Endothelial cell of umbilical vein (primary cell): ENCODE measurements at regions not wholly inside any gene's neighbourhood (a gene's known extent, or its start where the extent isn't known, plus 50 kb on each side); places are given as distances from the start of the nearest gene placed in this dataset.

ENCODE experiments used
- BruUV-seq: library from RNA; stranded (reverse); fragments of 400-500 nt; replicated peaks from 2 replicates; lab custom pipeline; 2021; lab: Mats Ljungman, UMichigan
- CTCF ChIA-PET: fragments of 300-600, 350-600 bp; sonication (Branson Sonifier 250); formaldehyde crosslinking; loops from one replicate; lab custom pipeline; 2021; ENCODE audit warnings: antibody characterized with exemption, inconsistent platforms; lab: Charles Lee
- POLR2A ChIA-PET: fragments of 300-600, 350-600 bp; sonication (Branson Sonifier 250); formaldehyde crosslinking; loops from one replicate; lab custom pipeline; 2021; ENCODE audit warnings: antibody characterized with exemption, inconsistent platforms; lab: Charles Lee
- DNase-seq: peaks from one replicate; pipeline ENCODE4 v3.0.0-alpha.2; 2011; ENCODE audit warnings: low read depth, low spot score
- FAIRE-seq: peaks from 2 replicates; lab custom pipeline; 2011; peaks lifted over from hg19 to GRCh38; lab: Jason Lieb, UNC
- H2AFZ ChIP-seq: 2 replicates; pipeline ENCODE4 v1.6.0; 2012; ENCODE audit warnings: low read depth, low read length, control low read depth, inconsistent platforms
- H3K27ac ChIP-seq: 2 replicates; pipeline ENCODE4 v1.5.1; 2011; ENCODE audit warnings: low read depth, mild to moderate bottlenecking, control low read depth, low read length, moderate library complexity; ENCODE audit not compliant: insufficient read depth
- H3K27me3 ChIP-seq, 2 experiments: 2 replicates each; pipeline versions ENCODE4 v1.6.0 to v1.6.1; 2011; ENCODE audit warnings: low read length in 2 of 2, mixed read lengths in 1 of 2; ENCODE audit not compliant: control insufficient read depth in 2 of 2, insufficient read depth in 2 of 2
- H3K36me3 ChIP-seq, 2 experiments: 2 replicates in 1 of 2; 3 replicates in 1 of 2; pipeline ENCODE4 v1.5.1; 2011; ENCODE audit warnings: low read length in 2 of 2, mild to moderate bottlenecking in 1 of 2, moderate library complexity in 1 of 2; ENCODE audit not compliant: control insufficient read depth in 2 of 2, insufficient read depth in 2 of 2; ENCODE audit errors: extremely low read depth in 1 of 2
- H3K4me1 ChIP-seq: 3 replicates; pipeline ENCODE4 v1.5.1; 2011; ENCODE audit warnings: mild to moderate bottlenecking, low read length; ENCODE audit not compliant: control insufficient read depth, insufficient read depth; ENCODE audit errors: extremely low read depth
- H3K4me2 ChIP-seq: 2 replicates; pipeline ENCODE4 v1.6.1; 2011; ENCODE audit warnings: low read length, control low read depth, mixed read lengths; ENCODE audit not compliant: insufficient read depth
- H3K4me3 ChIP-seq, 3 experiments: fragments of 200-600 bp in 1 of 3; sonication (generic), shearing (Covaris generic) in 1 of 3; replicated peaks in 1 of 3; 2 replicates each; pipeline ENCODE4 v1.5.1; 2011 to 2016; ENCODE audit warnings: control low read depth in 3 of 3, low read length in 3 of 3, mild to moderate bottlenecking in 2 of 3, inconsistent platforms in 1 of 3, low read depth in 1 of 3, moderate library complexity in 1 of 3; ENCODE audit not compliant: insufficient read depth in 1 of 3
- H3K79me2 ChIP-seq: 2 replicates; pipeline ENCODE4 v1.6.0; 2012; ENCODE audit warnings: low read length, inconsistent platforms; ENCODE audit not compliant: control insufficient read depth, insufficient read depth
- H3K9ac ChIP-seq: replicated peaks from 2 replicates; pipeline ENCODE3; 2011; ENCODE audit warnings: low read length, control low read depth; ENCODE audit not compliant: insufficient read depth; ENCODE audit errors: extremely low read depth
- H3K9me1 ChIP-seq: replicated peaks from 3 replicates; pipeline ENCODE4 v1.6.0; 2011; ENCODE audit warnings: mild to moderate bottlenecking, low read length; ENCODE audit not compliant: control insufficient read depth, insufficient read depth; ENCODE audit errors: extremely low read depth
- H3K9me3 ChIP-seq: replicated peaks from 2 replicates; pipeline ENCODE4 v1.5.1; 2012; ENCODE audit warnings: low read length, inconsistent platforms; ENCODE audit not compliant: control insufficient read depth, insufficient read depth
- H4K20me1 ChIP-seq: replicated peaks from 2 replicates; pipeline ENCODE3; 2011; ENCODE audit warnings: mild to moderate bottlenecking, low read length; ENCODE audit not compliant: control insufficient read depth, insufficient read depth; ENCODE audit errors: extremely low read depth
- CTCF ChIP-seq, 2 donors: IDR thresholded peaks; 1 replicate in 1 of 2; 2 replicates in 1 of 2; pipeline ENCODE4 v1.5.1; 2011; ENCODE audit warnings: low read length in 2 of 2, mild to moderate bottlenecking in 2 of 2, moderate library complexity in 2 of 2, control low read depth in 1 of 2, inconsistent platforms in 1 of 2, low read depth in 1 of 2; ENCODE audit not compliant: insufficient read depth in 1 of 2; ENCODE audit errors: extremely low read depth in 1 of 2
- EZH2 ChIP-seq: IDR thresholded peaks from 2 replicates; pipeline ENCODE4 v1.6.1; 2012; ENCODE audit warnings: borderline replicate concordance, low read depth, mild to moderate bottlenecking, moderate library complexity, low read length, inconsistent platforms; ENCODE audit not compliant: severe bottlenecking
- FOS ChIP-seq: IDR thresholded peaks from 2 replicates; pipeline ENCODE4 v1.6.1; 2011; ENCODE audit warnings: mild to moderate bottlenecking, low read length, moderate library complexity, borderline replicate concordance; ENCODE audit not compliant: insufficient read depth
- GATA2 ChIP-seq: IDR thresholded peaks from 2 replicates; pipeline ENCODE4 v1.7.0; 2011; ENCODE audit warnings: low read depth, mild to moderate bottlenecking, moderate library complexity, mixed read lengths, low read length; ENCODE audit not compliant: insufficient read length, insufficient read depth
- JUN ChIP-seq: IDR thresholded peaks from 2 replicates; pipeline ENCODE4 v1.6.1; 2011; ENCODE audit warnings: borderline replicate concordance, low read depth; ENCODE audit not compliant: insufficient read length, insufficient read depth
- MAX ChIP-seq: IDR thresholded peaks from 2 replicates; pipeline ENCODE4 v1.6.1; 2011; ENCODE audit not compliant: insufficient read depth, insufficient read length
- MYC ChIP-seq: IDR thresholded peaks from one replicate; pipeline ENCODE4 v1.6.1; 2011; ENCODE audit warnings: mild to moderate bottlenecking, low read depth, low read length
- POLR2A ChIP-seq: IDR thresholded peaks from 2 replicates; pipeline ENCODE4 v1.6.1; 2012; ENCODE audit warnings: low read depth, mild to moderate bottlenecking, control low read depth, low read length
- POLR2AphosphoS5 ChIP-seq: IDR thresholded peaks from 2 replicates; pipeline ENCODE4 v1.6.1; 2012; ENCODE audit warnings: low read depth, mild to moderate bottlenecking, control low read depth, low read length, moderate library complexity; ENCODE audit not compliant: insufficient read depth
- dilution Hi-C: fragments of 300-500 bp; cut with MboI; formaldehyde crosslinking; loops from one replicate; pipeline ENCODE4 v1.15.0; 2019; ENCODE audit warnings: low sequenced_read_pairs; ENCODE audit not compliant: extremely low pct_ligation_motif_present
- intact Hi-C: fragments of 100-400 bp; cut with micrococcal nuclease; formaldehyde crosslinking; loops from one replicate; pipeline ENCODE4 v1.10.0; 2022

- ChIA-PET POLR2A (no interaction called here), CTCF (no interaction called here)
- no peaks in the 10 kb centered on the region for H3K36me3 ChIP-seq
- H3K9me3 ChIP-seq, result peaks cover 2% of the 10 kb centered on the region
- H3K9me1 ChIP-seq, result no peaks in the 10 kb centered on the region
- no peaks in the 10 kb centered on the region for H4K20me1 ChIP-seq
- no peaks in the 10 kb centered on the region for H3K4me1 ChIP-seq
- no peaks in the 10 kb centered on the region for H3K27me3 ChIP-seq
- H3K4me3 ChIP-seq, result no peak overlapping the region
- TF ChIP-seq CTCF (IDR thresholded peaks at IDR 0.05; ENCODE audit: extremely low read depth in 1 of 2, insufficient read depth in 1 of 2, low read depth in 1 of 2, low read length in 2 of 2) (no peak), JUN (no peak), POLR2A (no peak), MAX (no peak), GATA2 (no peak), FOS (no peak), MYC (no peak), EZH2 (no peak), POLR2AphosphoS5 (no peak)
- H3K79me2 ChIP-seq, result no peaks in the 10 kb centered on the region
- dilution Hi-C loops, result no loop called here
- no peak overlapping the region for H3K4me2 ChIP-seq
- FAIRE-seq (no peak), DNase-seq (no peak)
- BruUV-seq, result no TSS peak
- no peak overlapping the region for H2AFZ ChIP-seq
- H3K27ac ChIP-seq, result no peak overlapping the region
- no peak overlapping the region for H3K9ac ChIP-seq
- intact Hi-C loops, result no loop called here
Measured at GRCh38 chr4:115293093-115293462, 179.7 kb upstream of the NDST4 start.
